ENCODE measurements at regions not wholly inside any gene's neighbourhood (a gene's known extent, or its start where the extent isn't known, plus 50 kb on each side); places are given as distances from the start of the nearest gene placed in this dataset.

- H3K27me3 ChIP-seq (replicated peaks; ENCODE audit: insufficient read depth): no peaks in the 10 kb centered on the region
- no peaks in the 10 kb centered on the region for H3K9me3 ChIP-seq
- H3K27ac ChIP-seq: no peak overlapping the region
- TF ChIP-seq CTCF (IDR thresholded peaks at IDR 0.05): no peak
- no peaks in the 10 kb centered on the region for H3K36me3 ChIP-seq
- ATAC-seq (ENCODE audit: insufficient number of reproducible peaks, low FRiP score, low read depth) (no peak), DNase-seq (ENCODE audit: low spot score) (no peak)
- H3K4me3 ChIP-seq: no peak overlapping the region
- H3K4me1 ChIP-seq (ENCODE audit: control insufficient read depth in 1 of 2, low read depth in 2 of 2): no peaks in the 10 kb centered on the region
These were observed 524.0 kb upstream of the LRRC4C start for GRCh38 chr11:41983475-41983874.

GRCh38 chr11:41984023-41984422, 524.6 kb upstream of the LRRC4C start:
- no peaks in the 10 kb centered on the region for H3K36me3 ChIP-seq
- DNase-seq (ENCODE audit: low spot score): no peak
- no peaks in the 10 kb centered on the region for H3K27me3 ChIP-seq (replicated peaks; ENCODE audit: insufficient read depth)
- no peak for TF ChIP-seq CTCF (IDR thresholded peaks at IDR 0.05)
- ATAC-seq (ENCODE audit: insufficient number of reproducible peaks, low FRiP score, low read depth): no peak
- H3K9me3 ChIP-seq: no peaks in the 10 kb centered on the region
- H3K4me1 ChIP-seq (ENCODE audit: control insufficient read depth in 1 of 2, low read depth in 2 of 2): no peaks in the 10 kb centered on the region
- H3K4me3 ChIP-seq: no peak overlapping the region
- no peak overlapping the region for H3K27ac ChIP-seq

DNA sequence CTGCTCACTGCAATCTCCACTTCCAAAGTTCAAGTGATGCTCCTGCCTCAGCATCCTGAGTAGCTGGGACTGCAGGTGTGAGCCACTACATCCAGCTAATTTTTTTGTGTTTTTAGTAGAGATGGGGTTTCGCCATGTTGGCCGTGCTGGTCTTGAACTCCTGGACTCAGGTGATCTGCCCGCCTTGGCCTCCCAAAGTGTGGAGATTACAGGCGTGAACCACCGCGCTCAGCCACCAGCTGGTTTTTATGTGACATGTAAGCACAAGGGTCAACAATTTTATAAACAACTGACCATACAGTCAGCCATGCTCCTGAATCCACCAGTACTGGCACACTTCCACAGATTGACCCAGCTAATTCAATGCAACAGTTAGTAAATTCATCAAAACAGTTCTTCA, 526.3 kb upstream of the LRRC4C start:
- H3K4me3 ChIP-seq: no peak overlapping the region
- H3K9me3 ChIP-seq: no peaks in the 10 kb centered on the region

DNA sequence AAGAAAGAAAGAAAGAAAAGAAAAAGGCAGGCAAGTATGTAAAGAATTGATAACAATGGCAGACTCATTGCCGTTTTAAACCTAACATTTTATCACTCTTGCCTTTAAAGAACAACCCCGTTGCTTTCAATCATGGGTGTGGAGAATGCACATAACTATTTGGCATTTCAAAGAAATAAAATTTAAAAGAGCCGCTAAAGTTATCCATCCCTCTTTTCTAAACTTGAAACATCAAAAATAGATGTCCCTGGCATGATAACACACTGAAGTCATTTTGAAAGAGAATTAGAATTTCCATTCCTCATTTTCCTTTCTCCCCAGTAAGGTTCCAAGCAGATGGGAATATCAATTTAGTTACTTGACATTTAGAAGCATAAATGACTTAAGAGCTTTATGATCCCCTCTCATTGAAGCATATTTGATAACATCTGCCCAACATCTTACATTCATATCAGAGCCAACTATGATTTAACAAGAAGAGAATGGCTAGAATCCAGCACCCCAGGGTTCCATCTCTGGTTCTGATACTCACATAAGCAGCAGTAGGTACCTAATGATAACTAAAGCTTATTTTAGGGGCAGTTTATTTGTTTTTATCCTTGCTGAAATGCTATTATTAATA, 529.6 kb upstream of the LRRC4C start:
- no peak for DNase-seq (ENCODE audit: low spot score)
- ATAC-seq (ENCODE audit: insufficient number of reproducible peaks, low FRiP score, low read depth): no peak
- no peaks in the 10 kb centered on the region for H3K9me3 ChIP-seq

More for the DNA sequence above, 526.3 kb upstream of the LRRC4C start:
- no peak for TF ChIP-seq CTCF (IDR thresholded peaks at IDR 0.05)
- no peak for ATAC-seq (ENCODE audit: insufficient number of reproducible peaks, low FRiP score, low read depth)
- DNase-seq (ENCODE audit: low spot score): no peak
- Histone ChIP-seq H3K27me3 (replicated peaks; ENCODE audit: insufficient read depth) (no peaks in the 10 kb centered on the region), H3K36me3 (no peaks in the 10 kb centered on the region), H3K27ac (no peak overlapping the region), H3K4me1 (ENCODE audit: control insufficient read depth in 1 of 2, low read depth in 2 of 2) (no peaks in the 10 kb centered on the region)

DNA sequence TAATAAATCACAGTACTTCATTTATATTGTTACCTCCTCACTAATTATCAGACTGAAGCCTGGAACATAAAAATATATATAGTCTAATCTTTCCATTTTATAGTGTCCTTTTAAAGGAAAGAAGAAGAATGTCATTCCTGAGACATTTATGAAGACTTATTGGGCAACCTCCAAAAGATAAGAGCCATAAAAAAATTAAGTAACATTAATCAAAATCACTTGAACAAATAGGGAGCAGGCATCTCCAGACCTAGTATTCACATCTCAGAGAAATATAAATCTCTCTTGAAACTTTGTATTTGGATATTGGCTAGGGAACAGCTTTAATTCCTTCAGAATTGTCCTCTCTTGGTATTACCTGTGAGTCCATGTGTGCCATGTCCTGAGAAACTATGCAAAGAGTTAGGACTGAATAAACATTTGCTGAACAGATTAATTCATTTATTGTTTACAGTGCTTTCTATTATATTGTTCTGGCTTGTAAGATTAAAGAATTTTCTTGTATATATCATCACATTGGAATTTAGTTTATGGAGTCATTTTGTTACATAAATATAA, 530.5 kb upstream of the LRRC4C start:
- no peaks in the 10 kb centered on the region for H3K4me1 ChIP-seq (ENCODE audit: control insufficient read depth in 1 of 2, low read depth in 2 of 2)
- no peaks in the 10 kb centered on the region for H3K9me3 ChIP-seq
- DNase-seq (ENCODE audit: low spot score): no peak
- H3K27me3 ChIP-seq (replicated peaks; ENCODE audit: insufficient read depth): no peaks in the 10 kb centered on the region
- ATAC-seq (ENCODE audit: insufficient number of reproducible peaks, low FRiP score, low read depth): no peak
- TF ChIP-seq CTCF (IDR thresholded peaks at IDR 0.05): no peak
- H3K4me3 ChIP-seq: no peak overlapping the region
- no peak overlapping the region for H3K27ac ChIP-seq
- no peaks in the 10 kb centered on the region for H3K36me3 ChIP-seq

More for the DNA sequence above, 529.6 kb upstream of the LRRC4C start:
- H3K4me3 ChIP-seq: no peak overlapping the region
- no peaks in the 10 kb centered on the region for H3K4me1 ChIP-seq (ENCODE audit: control insufficient read depth in 1 of 2, low read depth in 2 of 2)
- no peak for TF ChIP-seq CTCF (IDR thresholded peaks at IDR 0.05)
- H3K27ac ChIP-seq: no peak overlapping the region
- no peaks in the 10 kb centered on the region for H3K36me3 ChIP-seq
- no peaks in the 10 kb centered on the region for H3K27me3 ChIP-seq (replicated peaks; ENCODE audit: insufficient read depth)
